IPS-18a (cell line): ENCODE measurements at regions not wholly inside any gene's neighbourhood (a gene's known extent, or its start where the extent isn't known, plus 50 kb on each side); places are given as distances from the start of the nearest gene placed in this dataset.

Source experiments
- H3K27ac ChIP-seq: one replicate; pipeline ENCODE4 v1.5.1; 2013; ENCODE audit warnings: low read length
- H3K27me3 ChIP-seq: one replicate; pipeline ENCODE4 v1.6.1; 2013; ENCODE audit warnings: mild to moderate bottlenecking, low read length; ENCODE audit not compliant: control insufficient read depth, insufficient read depth
- H3K36me3 ChIP-seq: one replicate; pipeline ENCODE4 v1.6.1; 2013; ENCODE audit warnings: low read depth, low read length; ENCODE audit not compliant: control insufficient read depth
- H3K4me1 ChIP-seq: one replicate; pipeline ENCODE4 v1.6.1; 2013; ENCODE audit warnings: low read depth, low read length; ENCODE audit not compliant: control insufficient read depth
- H3K4me3 ChIP-seq: one replicate; pipeline ENCODE4 v1.5.1; 2013; ENCODE audit warnings: low read length
- H3K9ac ChIP-seq: one replicate; pipeline ENCODE4 v1.6.1; 2013; ENCODE audit warnings: mild to moderate bottlenecking, low read length, moderate library complexity
- H3K9me3 ChIP-seq: one replicate; pipeline ENCODE4 v1.6.1; 2013; ENCODE audit warnings: low read depth, low read length; ENCODE audit not compliant: control insufficient read depth

GRCh38 chr11:8803973-8804372 is 107.0 kb upstream of the AKIP1 start:
- Histone ChIP-seq H3K9ac (no peak overlapping the region), H3K9me3 (no peaks in the 10 kb centered on the region), H3K27ac (no peak overlapping the region), H3K4me3 (no peak overlapping the region), H3K27me3 (no peaks in the 10 kb centered on the region), H3K4me1 (peaks cover 6% of the 10 kb centered on the region), H3K36me3 (no peaks in the 10 kb centered on the region)

- Histone ChIP-seq H3K27me3 (no peaks in the 10 kb centered on the region), H3K4me1 (peaks cover 18% of the 10 kb centered on the region), H3K27ac (no peak overlapping the region), H3K4me3 (no peak overlapping the region), H3K9ac (no peak overlapping the region), H3K9me3 (no peaks in the 10 kb centered on the region), H3K36me3 (no peaks in the 10 kb centered on the region)
These were observed 105.7 kb upstream of the AKIP1 start for GRCh38 chr11:8805296-8805695.

- Histone ChIP-seq H3K27ac (no peak overlapping the region), H3K4me1 (peaks cover 28% of the 10 kb centered on the region), H3K9ac (no peak overlapping the region), H3K36me3 (no peaks in the 10 kb centered on the region), H3K9me3 (no peaks in the 10 kb centered on the region), H3K27me3 (no peaks in the 10 kb centered on the region), H3K4me3 (no peak overlapping the region)
These were observed 104.0 kb upstream of the AKIP1 start for GRCh38 chr11:8806974-8807373.

GRCh38 chr11:8807544-8808225 is 103.3 kb upstream of the AKIP1 start:
- H3K4me3 ChIP-seq: no peak overlapping the region
- no peak overlapping the region for H3K27ac ChIP-seq
- no peaks in the 10 kb centered on the region for H3K36me3 ChIP-seq
- H3K27me3 ChIP-seq: no peaks in the 10 kb centered on the region
- H3K9me3 ChIP-seq: no peaks in the 10 kb centered on the region
- no peak overlapping the region for H3K9ac ChIP-seq
- peaks cover 28% of the 10 kb centered on the region for H3K4me1 ChIP-seq

GRCh38 chr11:8808226-8808585 is 102.8 kb upstream of the AKIP1 start:
- H3K4me1 ChIP-seq: peaks cover 30% of the 10 kb centered on the region
- H3K36me3 ChIP-seq: no peaks in the 10 kb centered on the region
- no peak overlapping the region for H3K9ac ChIP-seq
- H3K4me3 ChIP-seq: no peak overlapping the region
- H3K27me3 ChIP-seq: no peaks in the 10 kb centered on the region
- no peak overlapping the region for H3K27ac ChIP-seq
- H3K9me3 ChIP-seq: no peaks in the 10 kb centered on the region

DNA sequence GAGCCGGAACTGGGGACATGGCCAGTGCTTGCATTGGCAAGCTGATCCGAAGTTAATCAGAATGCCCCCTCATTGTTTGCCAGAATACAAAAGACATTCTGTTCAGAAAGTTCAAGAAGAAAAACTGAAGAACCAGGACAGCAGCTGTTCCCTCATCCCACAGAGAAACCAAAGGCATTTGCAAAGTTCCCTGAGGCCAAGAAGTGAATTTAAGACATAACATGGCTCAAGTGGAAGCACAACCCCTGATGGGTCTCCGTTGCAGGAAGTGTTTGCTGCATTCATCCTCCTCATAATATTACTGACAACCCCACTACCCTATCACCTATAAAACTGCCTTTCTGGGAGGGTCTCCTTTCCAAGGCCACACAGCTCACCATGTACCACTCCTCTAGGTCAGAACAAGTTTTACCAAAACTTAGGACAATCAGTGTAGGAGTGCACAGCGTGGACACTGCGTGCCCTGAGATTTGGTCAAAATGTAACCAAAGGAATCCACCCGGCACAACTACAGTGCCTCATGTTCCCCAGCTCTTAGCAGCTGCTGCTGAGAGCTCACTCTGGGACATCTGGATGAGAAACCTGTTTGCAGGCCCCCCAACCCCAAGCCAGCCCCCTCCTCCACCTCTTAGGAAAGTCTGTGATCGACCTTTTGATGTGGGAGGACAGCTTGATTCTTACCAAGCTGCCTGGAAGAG is 101.6 kb upstream of the AKIP1 start:
- peak overlapping the region; percentile 71 for H3K4me3 ChIP-seq
- peak overlapping the region; percentile 67 for H3K9ac ChIP-seq
- H3K36me3 ChIP-seq: no peaks in the 10 kb centered on the region
- H3K4me1 ChIP-seq: peaks cover 41% of the 10 kb centered on the region
- no peak overlapping the region for H3K27ac ChIP-seq
- no peaks in the 10 kb centered on the region for H3K27me3 ChIP-seq
- no peaks in the 10 kb centered on the region for H3K9me3 ChIP-seq

- Histone ChIP-seq H3K9ac (peak overlapping the region; percentile 67), H3K27me3 (no peaks in the 10 kb centered on the region), H3K36me3 (no peaks in the 10 kb centered on the region), H3K4me1 (peaks cover 46% of the 10 kb centered on the region), H3K27ac (peak overlapping the region; percentile 61), H3K9me3 (no peaks in the 10 kb centered on the region), H3K4me3 (peak overlapping the region; percentile 71)
These were observed 101.0 kb upstream of the AKIP1 start for GRCh38 chr11:8809939-8810539.

DNA sequence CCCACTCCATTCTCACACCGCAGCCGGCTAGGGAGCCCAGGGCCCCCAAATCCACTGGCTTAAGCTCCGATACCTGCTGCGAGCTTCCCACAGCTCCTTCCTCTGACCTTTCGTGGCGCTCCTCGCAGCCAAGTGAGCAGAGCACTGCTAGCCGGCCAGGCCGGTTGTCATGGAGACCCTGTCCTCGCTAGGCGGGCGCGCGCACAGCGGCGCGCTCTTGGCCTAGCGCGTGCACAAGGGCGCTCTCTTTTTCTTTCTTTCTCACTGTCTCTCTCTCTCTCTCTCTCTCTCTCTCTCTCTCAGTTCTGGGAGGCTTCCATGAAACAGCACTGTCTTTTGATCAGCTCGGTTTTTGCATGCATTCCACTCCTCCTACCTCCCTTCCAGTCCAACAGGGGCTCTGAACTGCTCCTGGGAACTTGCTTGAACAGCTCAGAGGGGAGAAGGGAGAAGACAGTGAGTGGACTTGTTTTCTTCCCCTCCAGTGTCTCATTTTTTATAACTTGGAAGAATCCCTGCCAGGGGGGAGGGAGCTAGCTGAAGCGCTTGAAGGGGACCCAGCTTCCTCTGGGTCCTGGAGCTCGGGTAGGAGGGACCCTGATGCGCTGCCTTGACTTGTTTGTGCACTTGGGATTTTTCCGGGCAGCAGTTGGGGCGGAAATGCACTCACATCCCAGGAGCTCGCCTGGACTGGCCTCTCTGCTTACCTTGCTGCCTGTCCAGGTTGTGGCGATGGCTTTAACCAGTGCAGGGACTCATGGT is 100.3 kb upstream of the AKIP1 start:
- peak overlapping the region; percentile 71 for H3K4me3 ChIP-seq
- H3K9ac ChIP-seq: peak overlapping the region; percentile 67
- H3K9me3 ChIP-seq: no peaks in the 10 kb centered on the region
- no peaks in the 10 kb centered on the region for H3K27me3 ChIP-seq
- H3K27ac ChIP-seq: peak overlapping the region; percentile 61
- no peaks in the 10 kb centered on the region for H3K36me3 ChIP-seq
- H3K4me1 ChIP-seq: peaks cover 50% of the 10 kb centered on the region

DNA sequence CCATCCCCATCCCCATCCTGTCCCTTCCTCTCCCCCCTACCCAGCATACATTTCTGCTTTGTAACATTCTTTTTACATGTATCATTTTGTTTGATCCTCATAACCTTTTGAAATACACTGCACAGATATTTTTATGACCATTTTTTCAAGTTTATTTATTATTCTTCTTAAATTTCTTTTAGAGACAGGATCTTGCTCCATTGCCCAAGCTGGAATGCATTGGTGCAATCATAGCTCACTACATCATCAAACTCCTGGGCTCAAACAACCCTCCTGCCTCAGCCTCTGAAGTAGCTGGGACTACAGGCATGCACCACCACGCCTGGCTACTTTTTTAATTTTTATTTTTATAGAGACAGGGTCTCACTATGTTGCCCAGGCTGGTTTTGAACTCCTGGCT is 99.4 kb upstream of the AKIP1 start:
- no peaks in the 10 kb centered on the region for H3K27me3 ChIP-seq
- H3K9me3 ChIP-seq: no peaks in the 10 kb centered on the region
- H3K4me3 ChIP-seq: no peak overlapping the region
- H3K4me1 ChIP-seq: peaks cover 50% of the 10 kb centered on the region
- no peaks in the 10 kb centered on the region for H3K36me3 ChIP-seq
- peak overlapping the region; percentile 67 for H3K9ac ChIP-seq
- no peak overlapping the region for H3K27ac ChIP-seq

DNA sequence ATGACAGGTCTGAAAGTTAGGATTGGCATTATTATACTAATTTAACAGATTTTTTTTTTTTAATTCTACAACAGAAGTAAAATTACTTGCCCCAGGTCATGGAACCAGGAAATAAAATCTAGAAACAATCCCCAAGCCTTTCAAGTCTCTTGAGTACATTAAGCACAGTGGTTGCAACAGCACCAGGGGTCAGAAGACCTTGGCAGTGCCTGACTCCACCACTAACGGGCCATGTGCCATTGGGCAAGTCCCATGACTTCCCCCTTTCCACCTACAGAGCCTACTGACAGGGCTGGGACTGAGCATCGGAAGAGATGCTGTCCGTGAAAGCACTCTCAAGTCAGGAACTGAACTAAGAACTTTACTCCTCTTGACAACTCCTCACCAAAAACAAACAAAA is 98.6 kb upstream of the AKIP1 start:
- no peak overlapping the region for H3K9ac ChIP-seq
- H3K36me3 ChIP-seq: no peaks in the 10 kb centered on the region
- no peaks in the 10 kb centered on the region for H3K9me3 ChIP-seq
- H3K27me3 ChIP-seq: no peaks in the 10 kb centered on the region
- peaks cover 46% of the 10 kb centered on the region for H3K4me1 ChIP-seq
- H3K4me3 ChIP-seq: no peak overlapping the region
- H3K27ac ChIP-seq: no peak overlapping the region

- Histone ChIP-seq H3K9me3 (no peaks in the 10 kb centered on the region), H3K27ac (peak overlapping the region; percentile 29), H3K4me3 (no peak overlapping the region), H3K36me3 (no peaks in the 10 kb centered on the region), H3K9ac (no peak overlapping the region), H3K27me3 (no peaks in the 10 kb centered on the region), H3K4me1 (peaks cover 46% of the 10 kb centered on the region)
These were observed 97.3 kb upstream of the AKIP1 start for GRCh38 chr11:8813658-8814057.
